HL-60 (cell line): ENCODE measurements at regions not wholly inside any gene's neighbourhood (a gene's known extent, or its start where the extent isn't known, plus 50 kb on each side); places are given as distances from the start of the nearest gene placed in this dataset.

Experiments
- GABPA ChIP-seq: IDR thresholded peaks from 2 replicates; pipeline ENCODE4 v1.6.1; 2012; ENCODE audit warnings: low read depth
- REST ChIP-seq: IDR thresholded peaks from 2 replicates; pipeline ENCODE4 v1.6.1; 2012; ENCODE audit warnings: low read depth; ENCODE audit not compliant: insufficient replicate concordance
- TF ChIP-seq, protein P1 (sequence below): IDR thresholded peaks from one replicate; pipeline ENCODE4 v1.5.1; 2011; ENCODE audit warnings: low read length, control low read depth, inconsistent platforms; ENCODE audit not compliant: insufficient read depth

DNA sequence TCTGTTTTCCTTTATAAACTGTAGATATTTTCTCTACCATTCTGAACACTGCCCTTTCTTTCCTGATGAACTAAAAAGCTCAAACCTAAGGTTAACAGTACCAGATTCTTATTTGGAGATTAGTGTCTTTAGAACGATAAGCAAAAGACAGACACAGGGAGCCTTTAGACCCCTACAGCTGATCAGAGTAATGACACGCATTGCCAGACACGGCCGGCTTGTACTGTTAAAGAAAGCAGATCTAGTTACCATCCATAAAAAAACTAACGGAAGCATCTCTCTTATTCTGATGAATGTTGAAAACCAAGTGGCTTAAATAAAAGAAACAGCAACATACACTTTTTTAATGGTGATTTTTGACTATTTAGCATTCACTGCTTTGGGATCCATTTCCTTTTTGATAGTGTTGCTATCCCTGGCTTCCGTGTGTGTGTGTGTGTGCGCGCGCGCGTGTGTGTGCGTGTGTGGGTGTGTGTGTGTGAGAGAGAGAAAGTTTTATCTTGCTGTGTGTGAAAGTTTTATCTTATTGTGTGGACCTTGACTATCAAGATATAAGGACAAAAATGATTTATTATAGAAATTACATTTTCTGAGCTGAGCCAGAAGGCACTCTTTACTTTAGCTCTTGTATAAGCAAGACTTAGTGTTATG lies 95.6 kb upstream of the SLC35B3 start:
- TF ChIP-seq, protein P1, sequence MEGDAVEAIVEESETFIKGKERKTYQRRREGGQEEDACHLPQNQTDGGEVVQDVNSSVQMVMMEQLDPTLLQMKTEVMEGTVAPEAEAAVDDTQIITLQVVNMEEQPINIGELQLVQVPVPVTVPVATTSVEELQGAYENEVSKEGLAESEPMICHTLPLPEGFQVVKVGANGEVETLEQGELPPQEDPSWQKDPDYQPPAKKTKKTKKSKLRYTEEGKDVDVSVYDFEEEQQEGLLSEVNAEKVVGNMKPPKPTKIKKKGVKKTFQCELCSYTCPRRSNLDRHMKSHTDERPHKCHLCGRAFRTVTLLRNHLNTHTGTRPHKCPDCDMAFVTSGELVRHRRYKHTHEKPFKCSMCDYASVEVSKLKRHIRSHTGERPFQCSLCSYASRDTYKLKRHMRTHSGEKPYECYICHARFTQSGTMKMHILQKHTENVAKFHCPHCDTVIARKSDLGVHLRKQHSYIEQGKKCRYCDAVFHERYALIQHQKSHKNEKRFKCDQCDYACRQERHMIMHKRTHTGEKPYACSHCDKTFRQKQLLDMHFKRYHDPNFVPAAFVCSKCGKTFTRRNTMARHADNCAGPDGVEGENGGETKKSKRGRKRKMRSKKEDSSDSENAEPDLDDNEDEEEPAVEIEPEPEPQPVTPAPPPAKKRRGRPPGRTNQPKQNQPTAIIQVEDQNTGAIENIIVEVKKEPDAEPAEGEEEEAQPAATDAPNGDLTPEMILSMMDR = no peak
- TF ChIP-seq GABPA (no peak), REST (no peak)
